DMS 273 (cell line): ENCODE measurements at regions not wholly inside any gene's neighbourhood (a gene's known extent, or its start where the extent isn't known, plus 50 kb on each side); places are given as distances from the start of the nearest gene placed in this dataset.
"Not testable (repeated sequence)": the region's sequence is repeated elsewhere in the genome, so short reads cannot be mapped to it uniquely, and the experiment has no call there.

Experiments used
- DNase-seq: peaks from one replicate; lab custom pipeline; 2025; ENCODE audit not compliant: unreplicated experiment; lab: John Stamatoyannopoulos, UW

DNA sequence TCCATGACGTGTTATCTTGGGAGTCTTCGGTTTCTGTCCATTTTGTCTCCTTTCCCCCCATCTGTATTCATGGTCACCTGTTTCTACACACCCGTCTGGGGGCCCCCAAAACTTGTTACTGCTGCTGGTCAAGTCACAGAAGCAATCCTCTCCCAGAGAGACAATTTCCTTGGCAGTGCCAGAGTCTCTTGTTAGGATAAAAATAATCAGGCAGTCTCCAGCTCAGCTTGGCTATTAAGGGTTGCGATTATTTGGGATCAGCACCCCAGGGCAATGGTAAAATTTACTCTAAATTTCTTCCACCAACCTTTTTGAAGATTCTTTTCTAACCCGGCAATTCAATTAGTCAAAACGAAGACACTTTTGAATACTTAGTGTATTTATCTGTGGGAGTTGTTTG is 229.1 kb upstream of the JARID2 start:
- DNase-seq = no peak

DNA sequence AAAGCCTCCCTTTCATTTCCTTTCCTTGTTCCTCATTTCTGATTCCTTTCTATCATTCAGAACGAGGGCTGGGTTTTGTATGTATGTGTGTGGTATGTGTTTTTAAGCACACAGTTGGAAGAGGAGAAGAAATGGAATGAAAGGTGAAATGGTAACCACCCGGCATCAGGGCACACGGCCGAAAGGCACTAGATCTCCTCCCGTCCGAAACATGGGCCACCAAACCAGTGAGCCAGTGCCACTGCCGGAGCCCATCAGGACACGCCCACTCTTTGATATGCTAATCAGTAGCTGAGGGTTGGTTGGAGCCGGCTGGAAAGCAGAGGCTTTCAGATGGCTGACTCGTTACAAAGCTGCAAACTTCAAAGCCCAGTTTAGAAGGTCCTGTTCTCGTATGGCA is 228.6 kb upstream of the JARID2 start:
- peak; percentile 35 for DNase-seq

DNA sequence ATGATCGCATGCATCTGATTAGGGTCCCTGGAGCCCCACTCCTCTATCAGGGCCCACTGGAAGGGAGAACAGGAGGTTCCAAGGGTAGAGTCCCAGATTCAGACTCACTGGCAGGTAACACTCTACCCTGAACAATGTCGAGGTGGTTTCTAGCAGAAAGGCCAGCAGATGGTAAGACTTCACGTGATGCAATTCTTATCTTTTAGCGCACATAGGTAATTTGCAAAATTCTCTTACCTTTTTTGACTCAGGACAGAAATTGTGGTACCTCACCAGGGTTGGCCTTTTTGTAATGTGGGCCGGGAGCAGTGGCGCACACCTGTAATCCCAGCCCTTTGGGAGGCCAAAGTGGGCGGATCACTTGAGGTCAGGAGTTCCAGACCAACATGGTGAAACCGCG is 228.1 kb upstream of the JARID2 start:
- no peak for DNase-seq

DNA sequence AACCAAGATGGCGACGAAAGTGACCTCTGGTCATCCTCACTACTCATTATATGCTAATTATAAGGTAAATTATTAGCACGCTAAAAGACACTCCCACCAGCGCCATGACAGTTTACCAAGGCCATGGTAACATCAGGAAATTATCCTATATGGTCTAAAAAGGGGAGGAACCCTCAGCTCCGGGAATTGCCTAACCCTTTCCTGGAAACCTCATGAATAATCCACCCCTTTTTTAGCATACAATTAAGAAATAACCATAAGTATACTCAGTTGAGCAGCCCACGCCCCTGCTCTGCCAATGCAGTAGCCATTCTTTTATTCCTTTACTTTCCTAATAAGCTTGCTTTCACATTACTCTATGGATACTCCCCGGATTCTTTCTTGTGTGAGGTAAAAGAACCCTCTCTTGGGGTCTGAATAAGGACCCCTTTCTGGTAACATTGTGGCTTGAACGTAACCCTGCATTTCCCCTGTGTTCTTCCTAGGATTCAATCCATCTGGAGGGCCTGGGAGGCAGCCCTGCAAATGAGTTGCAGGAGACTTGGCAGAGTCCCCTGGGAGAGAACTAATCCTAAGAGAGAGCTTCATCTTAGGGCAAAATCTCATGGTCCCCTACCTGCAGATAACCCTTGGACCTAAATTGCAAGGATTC is 225.6 kb upstream of the JARID2 start:
- DNase-seq = peak; percentile 6

DNA sequence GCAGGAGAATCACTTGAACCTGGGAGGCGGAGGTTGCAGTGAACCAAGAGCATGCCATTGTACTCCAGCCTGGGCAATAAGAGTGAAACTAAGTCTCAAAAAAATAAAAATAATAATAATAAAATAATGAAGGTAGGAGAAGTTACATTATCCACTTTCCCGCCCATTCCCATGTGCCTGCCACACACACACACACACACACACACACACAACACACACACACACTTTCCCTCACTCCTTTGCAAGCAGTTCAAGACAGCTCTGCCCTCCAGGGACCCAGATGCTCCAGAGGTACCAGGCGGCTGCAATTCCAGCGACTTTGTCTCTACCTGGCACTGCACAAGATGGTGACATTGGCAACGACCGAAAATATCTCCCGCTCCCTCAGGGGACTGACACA is 224.8 kb upstream of the JARID2 start:
- no peak for DNase-seq

DNA sequence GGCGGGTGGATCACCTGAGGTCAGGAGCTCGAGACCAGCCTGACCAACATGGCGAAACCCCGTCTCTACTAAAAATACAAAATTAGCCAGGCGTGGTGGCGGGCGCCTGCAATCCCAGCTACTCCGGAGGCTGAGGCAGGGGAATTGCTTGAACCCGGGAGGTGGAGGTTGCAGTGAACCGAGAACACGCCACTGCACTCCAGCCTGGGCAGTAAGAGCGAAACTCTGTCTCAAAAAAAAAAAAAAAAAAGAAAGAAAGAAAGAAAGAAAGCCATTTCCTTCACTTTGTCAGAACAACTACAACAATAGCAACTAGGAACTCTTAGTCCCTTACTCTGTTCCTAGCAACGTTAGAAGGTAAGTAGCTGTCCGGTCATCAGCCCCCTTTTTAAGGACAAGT is 222.9 kb upstream of the JARID2 start:
- not testable (repeated sequence) for DNase-seq

DNA sequence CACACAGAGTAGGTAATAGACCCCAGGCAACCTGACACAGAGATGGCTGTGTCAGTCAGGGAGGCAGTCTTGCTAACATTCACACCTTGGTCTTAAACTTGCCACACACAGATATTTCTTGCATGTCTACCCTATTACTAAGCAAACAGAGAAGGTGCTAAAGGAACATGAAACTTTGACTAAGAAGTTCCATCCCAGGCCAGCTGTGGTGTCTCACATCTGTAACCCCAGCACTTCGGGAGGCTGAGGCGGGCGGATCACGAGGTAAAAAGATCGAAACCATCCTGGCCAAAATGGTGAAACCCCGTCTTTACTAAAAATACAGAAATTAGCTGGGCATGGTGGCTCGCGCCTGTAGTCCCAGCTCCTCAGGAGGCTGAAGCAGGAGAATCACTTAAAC is 222.4 kb upstream of the JARID2 start:
- DNase-seq = no peak

DNA sequence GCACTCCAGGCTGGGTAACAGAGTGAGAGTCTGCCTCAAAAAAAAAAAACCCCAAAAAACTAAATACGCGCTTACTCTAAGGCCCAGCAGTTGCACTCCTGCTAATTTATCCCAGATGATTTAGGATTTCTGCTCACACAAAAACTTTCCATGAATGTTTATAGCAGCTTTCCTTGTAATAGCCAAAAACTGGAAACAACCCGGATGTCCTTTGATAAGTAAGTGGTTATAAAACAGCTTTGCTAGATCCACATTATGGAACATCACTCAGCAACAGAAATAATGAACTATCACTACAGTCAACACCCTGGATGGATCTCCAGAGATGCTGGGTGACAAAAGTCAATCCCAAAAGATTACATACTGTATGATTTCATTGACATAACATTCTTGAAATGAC is 220.4 kb upstream of the JARID2 start:
- no peak for DNase-seq

DNA sequence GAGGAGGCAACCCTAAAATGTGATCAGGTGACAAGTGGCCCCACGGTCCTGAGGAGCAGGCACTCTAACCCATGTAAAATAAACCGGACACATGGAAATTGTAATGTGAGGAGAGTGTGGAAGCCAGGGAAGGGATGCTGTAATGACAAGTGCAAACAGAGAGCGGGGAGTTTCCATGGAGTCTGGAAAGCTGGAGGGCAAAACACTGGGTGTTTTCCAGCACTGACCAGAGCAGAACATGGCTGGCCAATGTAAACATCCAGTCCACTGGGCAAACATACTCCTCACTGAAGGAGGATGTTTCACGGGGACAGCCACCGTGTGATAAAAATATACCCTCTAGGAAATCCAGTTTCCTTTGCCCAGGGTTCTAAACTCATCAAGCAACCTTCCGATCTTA is 219.0 kb upstream of the JARID2 start:
- no peak for DNase-seq

DNA sequence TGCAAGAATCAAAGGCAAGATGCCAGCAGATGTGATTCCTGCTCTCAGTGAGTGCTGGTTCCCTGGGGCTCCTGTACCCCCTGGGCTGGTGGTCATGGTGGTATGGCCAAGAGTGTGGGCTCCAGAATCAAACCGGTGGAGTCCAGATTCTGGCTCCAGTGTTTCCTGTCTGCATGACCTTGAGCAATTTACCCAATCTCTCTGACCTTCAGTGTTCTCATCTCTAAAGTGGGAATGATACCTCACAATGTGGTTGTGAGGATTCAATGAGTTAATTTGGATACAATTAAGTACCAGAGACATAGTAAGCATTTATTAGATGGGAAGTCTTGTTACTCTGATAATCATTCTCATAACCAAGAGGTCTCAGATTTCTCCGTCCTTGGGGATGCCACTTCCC is 218.4 kb upstream of the JARID2 start:
- no peak for DNase-seq

DNA sequence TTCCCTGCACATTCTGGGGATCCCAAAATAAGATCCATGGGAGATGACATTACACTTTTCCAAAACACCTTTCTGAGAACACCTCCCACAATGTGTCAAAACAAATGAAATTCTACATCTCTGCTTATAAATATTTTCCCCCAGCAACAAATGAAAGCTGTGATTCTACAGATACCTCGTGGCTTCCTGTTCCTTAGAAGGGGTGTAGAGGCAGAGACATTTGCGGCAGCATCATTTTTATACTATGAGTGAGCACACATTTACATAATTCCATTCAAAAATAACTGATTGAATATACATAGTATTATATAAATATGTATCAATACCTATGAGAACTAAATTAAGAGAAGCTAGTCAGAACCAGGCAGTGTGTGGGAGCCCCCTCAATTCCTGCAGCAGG is 213.9 kb upstream of the JARID2 start:
- DNase-seq = no peak

DNA sequence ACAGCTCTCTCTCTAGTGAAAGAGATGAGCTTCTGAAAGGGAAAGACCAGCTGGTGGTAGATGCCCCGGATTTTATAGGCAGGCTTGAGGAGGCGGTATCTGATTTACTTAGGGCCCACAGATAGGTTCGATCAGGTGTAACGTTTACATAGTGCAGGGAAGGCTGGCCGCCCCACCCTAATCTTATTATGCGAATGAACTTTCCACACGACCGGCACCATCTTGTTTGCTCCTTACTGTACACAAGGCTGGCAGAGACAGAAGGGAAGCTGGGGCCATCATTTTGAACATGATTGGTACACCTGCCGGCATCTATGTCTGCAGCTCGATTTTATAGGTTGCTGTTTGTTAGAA is 212.0 kb upstream of the JARID2 start:
- DNase-seq = peak; percentile 27

DNA sequence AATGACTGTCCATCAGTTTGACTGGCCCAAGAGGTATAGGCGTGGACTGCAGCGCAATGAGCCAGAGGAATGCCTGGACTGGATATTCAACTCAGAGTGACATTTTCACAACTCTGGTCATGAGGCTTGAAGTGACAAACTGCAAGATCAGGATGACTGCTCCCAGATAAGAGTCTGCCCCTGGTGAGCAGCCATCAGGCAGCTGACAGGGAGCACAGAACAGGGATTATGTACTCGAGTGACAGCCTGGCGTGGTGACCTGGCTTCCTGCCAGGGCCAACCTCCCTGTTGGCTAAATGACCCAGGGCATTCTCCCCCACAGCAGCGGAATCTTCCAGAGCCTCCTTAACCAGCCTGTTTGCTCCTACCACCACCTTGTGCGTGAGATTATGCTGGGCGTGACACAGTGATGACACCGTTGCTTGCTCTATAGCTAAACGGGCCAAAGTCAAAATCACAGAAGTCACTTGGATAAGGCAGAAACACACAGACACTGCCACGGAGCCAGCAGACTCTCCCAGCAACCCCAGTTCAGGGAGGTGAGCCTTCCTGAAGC is 209.1 kb upstream of the JARID2 start:
- peak; percentile 35 for DNase-seq

DNA sequence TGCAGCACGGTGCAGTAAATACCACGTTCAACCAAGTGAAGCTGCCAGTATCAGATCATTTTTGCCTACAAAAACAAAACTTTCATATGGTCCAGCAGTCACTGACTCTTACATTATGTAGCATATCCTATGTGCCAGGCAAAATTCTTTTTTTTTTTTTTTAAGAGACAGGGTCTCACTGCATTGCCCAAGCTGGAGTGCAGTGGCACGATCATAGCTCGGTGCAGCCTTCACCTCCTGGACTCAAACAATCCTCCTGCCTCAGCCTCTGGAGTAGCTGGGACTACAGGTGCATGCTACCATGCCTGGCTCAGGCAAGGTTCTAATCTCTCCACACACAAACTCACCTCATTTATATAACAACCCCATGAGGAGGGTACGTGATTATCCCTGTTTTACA is 208.6 kb upstream of the JARID2 start:
- DNase-seq = no peak

DNA sequence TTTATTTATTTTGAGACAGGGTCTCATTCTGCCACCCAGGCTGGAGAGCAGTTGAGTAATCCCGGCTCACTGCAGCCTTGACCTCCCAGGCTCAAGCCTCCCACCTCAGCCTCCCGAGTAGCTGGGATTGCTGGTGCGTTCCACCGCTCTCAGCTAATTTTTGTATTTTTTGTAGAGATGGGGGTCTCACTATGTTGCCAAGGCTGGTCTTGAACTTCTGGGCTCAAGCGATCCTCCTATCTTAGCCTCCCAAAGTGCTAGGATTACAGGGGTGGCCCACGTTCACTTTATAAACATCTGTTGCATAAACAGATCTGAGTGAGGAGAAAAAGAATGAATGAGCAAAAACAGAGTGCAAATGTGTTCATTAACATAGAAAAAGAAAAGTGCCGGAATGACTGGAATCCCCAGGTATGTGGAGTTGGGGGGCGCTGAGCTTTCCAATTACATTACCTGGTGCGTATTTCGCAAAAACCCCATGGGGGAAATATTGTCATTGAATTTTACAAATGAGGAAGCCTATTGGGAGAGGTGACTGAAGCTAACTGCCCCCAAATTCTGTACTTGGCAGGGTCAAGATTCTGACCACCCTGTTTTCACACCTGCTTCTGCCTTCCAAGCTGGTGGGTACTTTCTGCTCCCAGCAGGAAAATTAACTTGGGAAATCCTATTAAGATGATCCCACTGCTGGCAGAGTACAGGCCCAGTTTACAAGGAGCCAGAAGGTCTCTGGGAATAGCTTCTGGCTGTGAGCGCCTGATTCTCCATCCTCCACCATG is 207.7 kb upstream of the JARID2 start:
- no peak for DNase-seq

DNA sequence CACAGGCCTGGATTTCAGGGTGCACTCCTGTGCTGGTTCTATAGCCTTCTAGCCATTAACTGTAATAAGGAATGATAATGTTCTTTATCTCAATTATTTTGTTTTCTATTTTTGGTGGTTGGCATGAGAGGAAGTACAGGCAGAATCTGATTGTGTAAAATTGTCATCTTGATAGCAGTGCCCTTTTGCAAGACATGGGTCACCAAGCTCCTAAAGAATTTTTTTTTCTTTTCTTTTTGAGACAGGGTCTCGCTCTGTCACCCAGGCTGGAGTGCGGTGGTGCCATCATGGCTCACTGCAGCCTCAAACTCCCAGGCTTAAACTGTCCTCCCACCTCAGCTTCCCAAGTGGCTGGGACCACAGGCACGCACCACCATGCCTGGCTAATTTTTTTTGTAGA is 206.7 kb upstream of the JARID2 start:
- no peak for DNase-seq

DNA sequence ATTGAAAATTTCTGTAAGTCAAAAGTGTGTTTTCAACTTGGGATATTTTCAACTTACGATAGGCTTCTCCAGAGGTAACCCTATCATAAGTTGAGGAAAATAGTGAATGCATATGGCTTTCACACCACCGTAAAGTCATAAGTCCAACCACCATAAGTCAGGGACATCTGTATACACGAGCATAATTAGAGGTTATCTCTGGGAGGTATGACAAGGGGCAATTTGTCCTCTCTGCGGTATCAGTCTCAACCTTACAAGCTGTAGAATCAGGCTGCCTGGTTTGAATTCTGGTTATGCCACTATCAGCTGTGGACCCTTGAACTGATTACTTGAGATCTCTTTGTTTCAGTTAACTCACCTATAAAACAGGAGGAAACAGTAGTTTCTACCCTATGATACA is 202.9 kb upstream of the JARID2 start:
- no peak for DNase-seq

DNA sequence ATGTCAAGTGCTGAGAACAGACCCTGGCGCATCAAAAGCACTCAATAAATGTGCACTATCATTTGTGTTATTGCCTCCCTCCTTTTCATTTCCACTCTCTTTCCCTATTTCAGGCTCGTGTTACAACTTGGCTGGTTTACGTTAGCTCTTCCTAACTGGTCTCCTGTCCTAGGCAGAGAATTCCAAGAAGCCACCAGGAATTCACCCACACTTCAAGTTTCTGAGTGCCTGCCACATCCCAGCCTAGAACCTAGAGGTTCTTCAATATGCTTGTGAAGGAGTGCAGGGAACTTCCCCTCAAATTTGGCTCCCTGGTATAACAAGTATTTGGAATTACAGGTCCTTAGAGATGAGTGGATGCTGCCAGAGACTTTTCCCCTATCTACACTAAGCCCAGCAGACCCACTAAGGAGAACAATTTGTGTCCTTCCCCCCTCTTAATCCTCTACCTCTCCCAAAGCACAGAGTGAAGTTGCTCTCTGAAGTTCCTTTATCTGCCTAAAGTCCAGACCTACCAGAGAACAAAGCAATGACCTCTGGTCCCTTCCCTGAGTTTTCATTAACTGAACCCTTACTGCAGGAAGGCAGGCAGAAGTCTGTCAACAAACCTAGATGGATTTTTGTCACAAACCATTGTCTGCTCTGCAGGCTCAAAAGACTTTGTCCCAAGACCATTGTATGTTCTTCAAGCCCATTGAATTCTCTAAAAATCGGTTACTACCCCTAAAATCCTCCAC is 201.6 kb upstream of the JARID2 start:
- no peak for DNase-seq

DNA sequence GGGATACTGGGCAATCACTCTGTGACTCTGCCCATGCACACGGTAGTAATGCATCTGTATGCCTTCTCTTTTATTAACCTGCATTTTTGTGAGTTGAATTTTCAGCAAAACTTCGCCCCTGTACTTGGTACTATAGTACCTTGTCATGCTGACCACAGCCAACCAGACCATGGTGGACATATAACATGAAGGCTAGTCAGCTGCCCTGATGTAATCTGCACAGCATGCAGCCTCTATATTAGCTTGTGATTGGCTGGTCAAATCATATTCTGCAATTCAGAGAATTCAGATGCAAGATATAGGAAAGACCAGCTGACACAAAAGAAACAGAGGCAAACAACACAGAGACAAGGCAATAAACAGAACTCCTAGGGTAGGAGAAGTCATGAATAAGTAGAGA is 200.9 kb upstream of the JARID2 start:
- DNase-seq = no peak

DNA sequence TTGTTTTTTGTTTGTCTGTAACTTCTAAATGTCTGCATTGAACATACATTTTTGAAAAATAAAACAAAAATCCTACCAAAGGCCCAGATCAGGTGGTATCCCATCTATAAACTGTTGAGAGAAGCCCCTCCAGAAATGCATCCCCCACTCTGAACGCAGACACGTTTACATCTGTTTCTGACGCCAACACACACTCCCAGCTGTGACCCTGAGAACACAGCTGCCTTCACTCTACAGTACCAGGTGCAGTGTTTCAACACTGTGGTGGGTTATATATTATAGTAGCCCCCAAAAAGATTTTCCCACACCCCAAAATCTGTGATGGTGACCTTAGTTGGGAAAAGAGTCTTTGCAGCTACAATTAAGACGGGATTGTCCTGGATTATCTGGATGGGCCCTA is 199.1 kb upstream of the JARID2 start:
- no peak for DNase-seq

DNA sequence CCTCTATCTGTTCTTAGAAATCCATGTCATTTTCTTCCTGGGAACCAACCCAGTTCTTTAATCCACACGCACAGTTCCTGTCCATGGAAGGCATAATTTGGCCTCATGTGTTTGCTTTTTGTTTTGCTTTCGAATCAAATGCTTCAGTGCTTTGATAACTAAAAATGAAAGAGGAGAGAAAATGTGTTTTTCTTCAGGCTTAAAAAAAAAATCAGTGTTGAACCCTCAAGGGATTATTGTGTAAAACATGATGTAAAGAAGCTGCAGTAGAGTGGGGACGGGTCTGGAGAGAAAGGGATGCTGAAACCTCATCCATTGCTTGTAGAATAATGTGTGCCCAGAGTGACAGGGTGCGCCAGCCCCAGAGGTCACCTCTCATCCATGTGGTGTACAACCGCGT is 197.5 kb upstream of the JARID2 start:
- DNase-seq = no peak
